ENCODE measurements at regions not wholly inside any gene's neighbourhood (a gene's known extent, or its start where the extent isn't known, plus 50 kb on each side); places are given as distances from the start of the nearest gene placed in this dataset.

DNA sequence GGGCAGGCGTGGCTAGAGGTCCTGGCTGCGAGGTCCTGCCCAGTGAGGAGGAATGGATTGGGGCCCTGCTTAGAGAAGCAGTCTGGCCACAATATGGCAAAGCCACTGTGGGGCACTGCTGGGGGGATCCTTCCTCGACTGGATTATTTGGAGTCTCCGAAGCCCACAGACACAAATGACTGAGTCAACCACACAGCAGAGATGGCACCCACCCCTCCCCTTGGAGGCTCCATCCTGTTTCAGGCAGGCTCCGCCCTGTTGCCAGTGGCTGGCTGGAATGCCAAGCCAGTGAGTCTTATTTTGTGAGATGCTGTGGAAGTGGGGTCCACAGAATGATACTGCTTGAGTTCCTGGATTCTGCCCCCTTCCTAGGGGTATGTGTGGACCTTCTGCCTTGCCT is 363.9 kb downstream of the PPP1R2C start:
- TF ChIP-seq, protein P1, sequence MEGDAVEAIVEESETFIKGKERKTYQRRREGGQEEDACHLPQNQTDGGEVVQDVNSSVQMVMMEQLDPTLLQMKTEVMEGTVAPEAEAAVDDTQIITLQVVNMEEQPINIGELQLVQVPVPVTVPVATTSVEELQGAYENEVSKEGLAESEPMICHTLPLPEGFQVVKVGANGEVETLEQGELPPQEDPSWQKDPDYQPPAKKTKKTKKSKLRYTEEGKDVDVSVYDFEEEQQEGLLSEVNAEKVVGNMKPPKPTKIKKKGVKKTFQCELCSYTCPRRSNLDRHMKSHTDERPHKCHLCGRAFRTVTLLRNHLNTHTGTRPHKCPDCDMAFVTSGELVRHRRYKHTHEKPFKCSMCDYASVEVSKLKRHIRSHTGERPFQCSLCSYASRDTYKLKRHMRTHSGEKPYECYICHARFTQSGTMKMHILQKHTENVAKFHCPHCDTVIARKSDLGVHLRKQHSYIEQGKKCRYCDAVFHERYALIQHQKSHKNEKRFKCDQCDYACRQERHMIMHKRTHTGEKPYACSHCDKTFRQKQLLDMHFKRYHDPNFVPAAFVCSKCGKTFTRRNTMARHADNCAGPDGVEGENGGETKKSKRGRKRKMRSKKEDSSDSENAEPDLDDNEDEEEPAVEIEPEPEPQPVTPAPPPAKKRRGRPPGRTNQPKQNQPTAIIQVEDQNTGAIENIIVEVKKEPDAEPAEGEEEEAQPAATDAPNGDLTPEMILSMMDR (IDR thresholded peaks at IDR 0.05): no peak
- no peak for TF ChIP-seq POLR2A (IDR thresholded peaks at IDR 0.05)
